Sigmoid colon (tissue), 6 donors: ENCODE measurements at regions not wholly inside any gene's neighbourhood (a gene's known extent, or its start where the extent isn't known, plus 50 kb on each side); places are given as distances from the start of the nearest gene placed in this dataset.

Experiments
- DNase-seq: peaks from one replicate; pipeline ENCODE4 v3.0.0-alpha.2; 2019
- H3K27ac ChIP-seq, 4 donors: fragments of 200-600 bp; sonication (generic); one replicate each; pipeline ENCODE4 v1.5.1; 2016 to 2019; ENCODE audit warnings: mild to moderate bottlenecking in 1 of 4
- H3K27me3 ChIP-seq, 3 donors: fragments of 200-600 bp; sonication (generic); one replicate each; pipeline ENCODE4 v1.5.1; 2019; ENCODE audit warnings: mild to moderate bottlenecking in 1 of 3
- H3K36me3 ChIP-seq, 4 donors: fragments of 200-600 bp; sonication (generic); one replicate each; pipeline ENCODE4 v1.5.1; 2016 to 2019
- H3K4me1 ChIP-seq, 4 donors: fragments of 200-600 bp; sonication (generic); one replicate each; pipeline ENCODE4 v1.5.1; 2017 to 2019
- H3K4me3 ChIP-seq, 4 donors: fragments of 200-600 bp; sonication (generic); one replicate each; pipeline ENCODE4 v1.5.1; 2017 to 2019; ENCODE audit warnings: mild to moderate bottlenecking in 2 of 4, moderate library complexity in 1 of 4
- H3K9me3 ChIP-seq, 4 donors: fragments of 200-600 bp in 3 of 4; sonication (generic) in 3 of 4; one replicate each; pipeline versions ENCODE4 v1.5.1 to v1.6.1; 2013 to 2019
- EP300 ChIP-seq, 4 donors: sonication (generic); formaldehyde crosslinking; IDR thresholded peaks; one replicate each; pipeline ENCODE4 v1.6.1; 2017; ENCODE audit warnings: antibody characterized with exemption in 4 of 4
- POLR2A ChIP-seq, 2 donors: fragments of 450-650 bp; IDR thresholded peaks; one replicate each; pipeline ENCODE4 v1.6.1; 2016; ENCODE audit warnings: antibody characterized with exemption in 2 of 2, mild to moderate bottlenecking in 2 of 2, moderate library complexity in 2 of 2
- POLR2AphosphoS5 ChIP-seq, 4 donors: sonication (generic); formaldehyde crosslinking; IDR thresholded peaks; one replicate each; pipeline ENCODE4 v1.6.1; 2017; ENCODE audit warnings: antibody characterized with exemption in 4 of 4
- WGBS, 2 donors: extraction: QIAGEN DNeasy Blood & Tissue Kit; methylation state at CpG; one replicate each; pipeline ENCODE4 v1.1.7; 2013; 5-methylcytosine and 5-hydroxymethylcytosine counted together
- intact Hi-C: fragments of 100-400 bp; cut with DNase I; formaldehyde crosslinking; loops from one replicate; pipeline ENCODE4 v1.15.1; 2023
- TF ChIP-seq, protein P1 (sequence below), 4 experiments: fragments of 450-650 bp in 3 of 4; fragments of 200-600 bp in 1 of 4; IDR thresholded peaks; one replicate each; pipeline ENCODE4 v1.5.1; 2016 to 2019; ENCODE audit warnings: antibody characterized with exemption in 4 of 4, mild to moderate bottlenecking in 3 of 4, moderate library complexity in 2 of 4
- donor health status: healthy with polysubstance abuse.
- donor health status: healthy.

DNA sequence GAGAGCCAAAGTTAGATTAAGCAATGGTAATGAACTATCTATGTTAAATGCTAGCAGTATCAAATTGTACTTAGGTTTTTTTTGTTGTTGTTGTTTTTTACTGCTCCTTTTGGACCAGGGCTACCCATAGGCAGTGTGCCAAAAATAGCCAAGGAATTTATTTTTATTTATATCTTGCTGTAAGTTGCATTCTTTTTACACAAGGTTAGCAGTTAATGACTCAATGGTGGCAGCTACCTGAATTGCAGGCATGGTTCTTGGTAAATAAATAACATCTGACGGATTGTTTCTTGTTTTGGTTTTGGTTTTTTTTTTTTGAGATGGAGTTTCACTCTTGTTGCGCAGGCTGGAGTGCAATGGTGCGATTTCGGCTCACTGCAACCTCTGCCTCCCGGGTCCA is 194.8 kb upstream of the TSC22D1 start:
- WGBS, 2 donors = 87 to 92% methylated on average over 5 of the region's 5 CpGs
- Histone ChIP-seq H3K36me3 (no peaks in the 10 kb centered on the region), H3K27me3 (no peaks in the 10 kb centered on the region), H3K9me3 (no peaks in the 10 kb centered on the region), H3K27ac (no peak overlapping the region), H3K4me3 (no peak overlapping the region), H3K4me1 (peaks cover 0 to 4% (median 0%) of the 10 kb centered on the region in 4 donors)
- TF ChIP-seq POLR2AphosphoS5 (IDR thresholded peaks at IDR 0.05) (no peak), EP300 (IDR thresholded peaks at IDR 0.05) (no peak), POLR2A (IDR thresholded peaks at IDR 0.05) (no peak)
- TF ChIP-seq, protein P1, sequence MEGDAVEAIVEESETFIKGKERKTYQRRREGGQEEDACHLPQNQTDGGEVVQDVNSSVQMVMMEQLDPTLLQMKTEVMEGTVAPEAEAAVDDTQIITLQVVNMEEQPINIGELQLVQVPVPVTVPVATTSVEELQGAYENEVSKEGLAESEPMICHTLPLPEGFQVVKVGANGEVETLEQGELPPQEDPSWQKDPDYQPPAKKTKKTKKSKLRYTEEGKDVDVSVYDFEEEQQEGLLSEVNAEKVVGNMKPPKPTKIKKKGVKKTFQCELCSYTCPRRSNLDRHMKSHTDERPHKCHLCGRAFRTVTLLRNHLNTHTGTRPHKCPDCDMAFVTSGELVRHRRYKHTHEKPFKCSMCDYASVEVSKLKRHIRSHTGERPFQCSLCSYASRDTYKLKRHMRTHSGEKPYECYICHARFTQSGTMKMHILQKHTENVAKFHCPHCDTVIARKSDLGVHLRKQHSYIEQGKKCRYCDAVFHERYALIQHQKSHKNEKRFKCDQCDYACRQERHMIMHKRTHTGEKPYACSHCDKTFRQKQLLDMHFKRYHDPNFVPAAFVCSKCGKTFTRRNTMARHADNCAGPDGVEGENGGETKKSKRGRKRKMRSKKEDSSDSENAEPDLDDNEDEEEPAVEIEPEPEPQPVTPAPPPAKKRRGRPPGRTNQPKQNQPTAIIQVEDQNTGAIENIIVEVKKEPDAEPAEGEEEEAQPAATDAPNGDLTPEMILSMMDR (IDR thresholded peaks at IDR 0.05) = no peak
- intact Hi-C loops = no loop called here
- no peak for DNase-seq

DNA sequence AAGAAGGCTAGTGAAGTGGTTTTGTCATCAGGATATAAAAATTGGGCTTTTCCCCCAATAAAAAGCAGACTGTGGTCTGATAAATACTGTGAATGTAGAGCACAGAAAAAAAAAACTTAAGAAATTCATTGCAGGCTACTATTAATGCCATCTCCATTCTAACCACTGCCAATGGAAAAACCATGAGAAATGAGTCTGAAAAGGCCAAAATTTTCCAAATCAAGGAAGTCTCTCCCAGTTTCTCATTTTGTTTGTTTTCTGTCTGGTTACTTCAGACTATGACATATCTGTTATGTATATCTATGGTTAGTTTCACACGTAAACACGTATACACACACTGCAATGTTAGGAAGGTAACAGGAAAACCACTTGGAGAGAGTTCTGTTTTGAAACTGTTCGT is 193.6 kb upstream of the TSC22D1 start:
- H3K27ac ChIP-seq = no peak overlapping the region
- no peaks in the 10 kb centered on the region for H3K36me3 ChIP-seq
- H3K4me3 ChIP-seq = no peak overlapping the region
- no peak for DNase-seq
- TF ChIP-seq POLR2A (IDR thresholded peaks at IDR 0.05) (no peak), EP300 (IDR thresholded peaks at IDR 0.05) (no peak), POLR2AphosphoS5 (IDR thresholded peaks at IDR 0.05) (no peak)
- TF ChIP-seq, protein P1 (IDR thresholded peaks at IDR 0.05) = no peak
- no peaks in the 10 kb centered on the region for H3K27me3 ChIP-seq
- H3K4me1 ChIP-seq = peaks cover 0 to 4% (median 0%) of the 10 kb centered on the region in 4 donors
- H3K9me3 ChIP-seq = no peaks in the 10 kb centered on the region
- intact Hi-C loops = no loop called here
- 68 to 81% methylated on average over 3 of the region's 3 CpGs for WGBS, 2 donors

DNA sequence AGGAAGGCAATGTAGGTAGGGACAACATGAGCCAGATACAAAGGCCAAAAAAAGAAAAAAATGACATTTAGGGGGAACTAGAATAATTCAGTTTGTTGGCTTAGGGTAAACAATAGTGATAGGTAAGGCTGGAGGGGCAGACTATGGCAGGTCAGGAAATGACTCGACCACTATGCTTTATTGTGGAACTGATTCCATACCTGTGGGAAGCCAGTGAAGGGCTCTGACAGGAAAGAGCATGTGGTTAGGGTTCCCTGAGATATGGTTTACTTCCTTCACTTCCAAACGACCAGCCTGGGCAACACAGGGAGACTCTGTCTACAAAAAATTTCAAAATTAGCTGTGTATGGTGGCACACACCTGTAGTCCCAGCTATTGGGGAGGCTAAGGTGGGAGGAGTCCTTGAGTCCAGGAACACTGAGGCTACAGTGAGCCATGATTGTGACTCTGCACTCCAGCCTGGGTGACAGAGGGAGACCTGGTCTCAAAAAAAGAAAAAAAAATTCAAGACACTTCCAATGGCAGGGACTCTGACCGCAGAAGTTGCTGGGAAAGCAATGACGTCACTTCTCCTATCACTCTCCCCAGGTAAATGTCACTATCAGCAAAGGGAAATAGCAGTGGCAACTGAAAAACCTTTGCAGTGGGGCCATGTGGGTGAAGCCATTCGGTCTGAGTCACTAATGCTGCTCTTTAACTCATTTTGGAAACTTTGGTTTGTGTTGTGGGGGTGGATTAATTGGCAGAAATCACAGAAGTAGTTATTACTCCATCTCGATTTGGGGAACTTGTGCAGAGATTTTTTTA is 192.8 kb upstream of the TSC22D1 start:
- Histone ChIP-seq H3K36me3 (no peaks in the 10 kb centered on the region), H3K4me1 (peaks cover 0 to 4% (median 0%) of the 10 kb centered on the region in 4 donors), H3K27ac (no peak overlapping the region), H3K4me3 (no peak overlapping the region), H3K9me3 (no peaks in the 10 kb centered on the region), H3K27me3 (no peaks in the 10 kb centered on the region)
- WGBS, 2 donors = 52 to 67% methylated on average over 6 of the region's 6 CpGs
- TF ChIP-seq POLR2AphosphoS5 (IDR thresholded peaks at IDR 0.05) = no peak
- TF ChIP-seq, protein P1 (IDR thresholded peaks at IDR 0.05) = no peak
- no peak for TF ChIP-seq EP300 (IDR thresholded peaks at IDR 0.05)
- no peak for TF ChIP-seq POLR2A (IDR thresholded peaks at IDR 0.05)
- no peak for DNase-seq
- intact Hi-C loops = no loop called here

DNA sequence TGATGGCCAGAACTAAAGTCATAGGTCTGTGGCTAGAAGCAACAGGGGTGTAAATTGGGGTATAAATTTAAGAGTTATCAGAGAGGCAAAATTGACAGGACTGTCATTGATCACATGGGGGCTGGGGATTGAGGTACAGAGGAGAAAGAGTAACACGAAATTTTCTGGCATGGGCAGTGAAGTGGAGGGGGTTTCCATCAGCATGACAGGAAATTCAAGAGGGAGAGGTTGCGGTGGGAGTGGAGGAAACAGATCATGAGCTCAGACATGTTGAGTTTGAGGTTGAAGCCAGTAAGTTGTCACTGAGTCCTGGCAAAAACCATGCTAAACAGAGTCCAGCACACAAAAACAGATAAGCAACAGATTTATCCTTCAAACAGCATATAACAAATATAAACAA is 192.1 kb upstream of the TSC22D1 start:
- Histone ChIP-seq H3K27me3 (no peaks in the 10 kb centered on the region), H3K4me3 (no peak overlapping the region), H3K9me3 (no peaks in the 10 kb centered on the region), H3K36me3 (no peaks in the 10 kb centered on the region), H3K27ac (no peak overlapping the region), H3K4me1 (peaks cover 0 to 4% (median 0%) of the 10 kb centered on the region in 4 donors)
- 41 to 57% methylated on average over 2 of the region's 2 CpGs for WGBS, 2 donors
- intact Hi-C loops = no loop called here
- no peak for DNase-seq
- TF ChIP-seq, protein P1 (IDR thresholded peaks at IDR 0.05) = no peak
- TF ChIP-seq POLR2A (IDR thresholded peaks at IDR 0.05) = no peak
- no peak for TF ChIP-seq POLR2AphosphoS5 (IDR thresholded peaks at IDR 0.05)
- no peak for TF ChIP-seq EP300 (IDR thresholded peaks at IDR 0.05)
